Activated CD4-positive, alpha-beta T cell treated with anti-CD3 and anti-CD28 coated beads, Interleukin-2, amount 10 ng/mL, durations not matched to agents 24 days and 14 days (primary cell): ENCODE measurements at regions not wholly inside any gene's neighbourhood (a gene's known extent, or its start where the extent isn't known, plus 50 kb on each side); places are given as distances from the start of the nearest gene placed in this dataset.

ENCODE experiments used
- DNase-seq: peaks from one replicate; pipeline ENCODE4 v3.0.0; 2022
- H3K27ac Mint-ChIP-seq: one replicate; pipeline ENCODE4 v1.8.0; 2022; ENCODE audit warnings: mild to moderate bottlenecking, mixed read lengths
- H3K27me3 Mint-ChIP-seq: one replicate; pipeline ENCODE4 v1.8.0; 2022; ENCODE audit warnings: mixed read lengths
- H3K36me3 Mint-ChIP-seq: one replicate; pipeline ENCODE4 v1.8.0; 2022; ENCODE audit warnings: low read depth, mild to moderate bottlenecking, mixed read lengths
- H3K4me1 Mint-ChIP-seq: one replicate; pipeline ENCODE4 v1.8.0; 2021; ENCODE audit warnings: mixed read lengths
- H3K4me3 Mint-ChIP-seq: one replicate; pipeline ENCODE4 v1.8.0; 2022; ENCODE audit warnings: mild to moderate bottlenecking, moderate library complexity, mixed read lengths
- H3K9me3 Mint-ChIP-seq: one replicate; pipeline ENCODE4 v1.8.0; 2021; ENCODE audit warnings: mixed read lengths
- intact Hi-C: fragments of 100-400 bp; cut with micrococcal nuclease; formaldehyde crosslinking; loops from one replicate; pipeline ENCODE4 v1.15.1; 2023

- Mint-ChIP-seq H3K4me3 (no peak overlapping the region), H3K27ac (no peak overlapping the region), H3K4me1 (peaks cover 3% of the 10 kb centered on the region), H3K9me3 (no peaks in the 10 kb centered on the region), H3K27me3 (no peaks in the 10 kb centered on the region), H3K36me3 (no peaks in the 10 kb centered on the region)
- intact Hi-C loops: no loop called here
- no peak for DNase-seq
Observed at GRCh38 chr19:30733826-30734550, 361.8 kb downstream of the ZNF536 start.

GRCh38 chr19:30731591-30731990 lies 359.4 kb downstream of the ZNF536 start:
- no peak overlapping the region for H3K4me3 Mint-ChIP-seq
- intact Hi-C loops: no loop called here
- H3K9me3 Mint-ChIP-seq: no peaks in the 10 kb centered on the region
- DNase-seq: no peak
- peaks cover 3% of the 10 kb centered on the region for H3K4me1 Mint-ChIP-seq
- H3K27me3 Mint-ChIP-seq: no peaks in the 10 kb centered on the region
- no peaks in the 10 kb centered on the region for H3K36me3 Mint-ChIP-seq
- H3K27ac Mint-ChIP-seq: no peak overlapping the region

GRCh38 chr19:30729451-30729850 lies 357.3 kb downstream of the ZNF536 start:
- Mint-ChIP-seq H3K4me1 (peaks cover 3% of the 10 kb centered on the region), H3K4me3 (no peak overlapping the region), H3K27ac (no peak overlapping the region), H3K9me3 (no peaks in the 10 kb centered on the region), H3K27me3 (no peaks in the 10 kb centered on the region), H3K36me3 (no peaks in the 10 kb centered on the region)
- DNase-seq: no peak
- intact Hi-C loops: no loop called here

GRCh38 chr19:30722761-30723160 lies 350.6 kb downstream of the ZNF536 start:
- peaks cover 4% of the 10 kb centered on the region for H3K4me1 Mint-ChIP-seq
- no peak overlapping the region for H3K27ac Mint-ChIP-seq
- H3K36me3 Mint-ChIP-seq: no peaks in the 10 kb centered on the region

GRCh38 chr19:30722186-30722585 lies 350.0 kb downstream of the ZNF536 start:
- Mint-ChIP-seq H3K27ac (no peak overlapping the region), H3K36me3 (no peaks in the 10 kb centered on the region), H3K4me3 (no peak overlapping the region), H3K27me3 (peaks cover 15% of the 10 kb centered on the region), H3K4me1 (peaks cover 4% of the 10 kb centered on the region), H3K9me3 (no peaks in the 10 kb centered on the region)
- no peak for DNase-seq
- intact Hi-C loops: no loop called here

More at GRCh38 chr19:30722761-30723160, 350.6 kb downstream of the ZNF536 start:
- intact Hi-C loops: no loop called here
- no peak for DNase-seq
- H3K27me3 Mint-ChIP-seq: peaks cover 14% of the 10 kb centered on the region
- no peaks in the 10 kb centered on the region for H3K9me3 Mint-ChIP-seq
- no peak overlapping the region for H3K4me3 Mint-ChIP-seq

GRCh38 chr19:30719999-30720345 lies 347.8 kb downstream of the ZNF536 start:
- peaks cover 4% of the 10 kb centered on the region for H3K4me1 Mint-ChIP-seq
- DNase-seq: no peak
- H3K27me3 Mint-ChIP-seq: peaks cover 15% of the 10 kb centered on the region
- intact Hi-C loops: no loop called here
- peak overlapping the region; percentile 74 for H3K4me3 Mint-ChIP-seq
- no peaks in the 10 kb centered on the region for H3K36me3 Mint-ChIP-seq
- H3K9me3 Mint-ChIP-seq: no peaks in the 10 kb centered on the region
- H3K27ac Mint-ChIP-seq: no peak overlapping the region

GRCh38 chr19:30719189-30719998 lies 347.2 kb downstream of the ZNF536 start:
- no peaks in the 10 kb centered on the region for H3K9me3 Mint-ChIP-seq
- H3K4me1 Mint-ChIP-seq: peaks cover 4% of the 10 kb centered on the region
- peaks cover 15% of the 10 kb centered on the region for H3K27me3 Mint-ChIP-seq
- intact Hi-C loops: no loop called here
- H3K4me3 Mint-ChIP-seq: peak overlapping the region; percentile 74
- DNase-seq: peak; percentile 72
- H3K36me3 Mint-ChIP-seq: no peaks in the 10 kb centered on the region
- no peak overlapping the region for H3K27ac Mint-ChIP-seq

- Mint-ChIP-seq H3K9me3 (no peaks in the 10 kb centered on the region), H3K4me1 (peaks cover 4% of the 10 kb centered on the region), H3K27ac (no peak overlapping the region), H3K36me3 (no peaks in the 10 kb centered on the region), H3K27me3 (peaks cover 15% of the 10 kb centered on the region), H3K4me3 (peak overlapping the region; percentile 74)
- intact Hi-C loops: no loop called here
- no peak for DNase-seq
Observed at GRCh38 chr19:30718707-30719106, 346.5 kb downstream of the ZNF536 start.

GRCh38 chr19:30718014-30718413 lies 345.8 kb downstream of the ZNF536 start:
- intact Hi-C loops: no loop called here

GRCh38 chr19:30717381-30717780 lies 345.2 kb downstream of the ZNF536 start:
- no peaks in the 10 kb centered on the region for H3K9me3 Mint-ChIP-seq
- no peaks in the 10 kb centered on the region for H3K36me3 Mint-ChIP-seq
- H3K4me1 Mint-ChIP-seq: peaks cover 4% of the 10 kb centered on the region
- no peak overlapping the region for H3K27ac Mint-ChIP-seq
- intact Hi-C loops: no loop called here
- H3K4me3 Mint-ChIP-seq: no peak overlapping the region
- H3K27me3 Mint-ChIP-seq: peaks cover 15% of the 10 kb centered on the region
- no peak for DNase-seq

More at GRCh38 chr19:30718014-30718413, 345.8 kb downstream of the ZNF536 start:
- Mint-ChIP-seq H3K36me3 (no peaks in the 10 kb centered on the region), H3K4me3 (no peak overlapping the region), H3K4me1 (peaks cover 4% of the 10 kb centered on the region), H3K9me3 (no peaks in the 10 kb centered on the region), H3K27ac (no peak overlapping the region), H3K27me3 (peaks cover 15% of the 10 kb centered on the region)
- no peak for DNase-seq

- Mint-ChIP-seq H3K27ac (no peak overlapping the region), H3K9me3 (no peaks in the 10 kb centered on the region), H3K4me1 (no peaks in the 10 kb centered on the region), H3K27me3 (peaks cover 16% of the 10 kb centered on the region), H3K36me3 (no peaks in the 10 kb centered on the region), H3K4me3 (no peak overlapping the region)
- intact Hi-C loops: no loop called here
- no peak for DNase-seq
Observed at GRCh38 chr19:30712431-30713337, 340.5 kb downstream of the ZNF536 start.

GRCh38 chr19:30711826-30712225 lies 339.6 kb downstream of the ZNF536 start:
- Mint-ChIP-seq H3K4me1 (no peaks in the 10 kb centered on the region), H3K27ac (no peak overlapping the region), H3K4me3 (no peak overlapping the region), H3K36me3 (no peaks in the 10 kb centered on the region), H3K27me3 (peaks cover 16% of the 10 kb centered on the region), H3K9me3 (no peaks in the 10 kb centered on the region)
- intact Hi-C loops: no loop called here
- no peak for DNase-seq

GRCh38 chr19:30711296-30711695 lies 339.1 kb downstream of the ZNF536 start:
- no peak overlapping the region for H3K27ac Mint-ChIP-seq
- no peaks in the 10 kb centered on the region for H3K4me1 Mint-ChIP-seq
- DNase-seq: no peak
- H3K4me3 Mint-ChIP-seq: no peak overlapping the region
- peaks cover 16% of the 10 kb centered on the region for H3K27me3 Mint-ChIP-seq
- H3K36me3 Mint-ChIP-seq: no peaks in the 10 kb centered on the region
- intact Hi-C loops: no loop called here
- no peaks in the 10 kb centered on the region for H3K9me3 Mint-ChIP-seq

- Mint-ChIP-seq H3K36me3 (no peaks in the 10 kb centered on the region), H3K27me3 (peaks cover 16% of the 10 kb centered on the region), H3K4me3 (no peak overlapping the region), H3K27ac (no peak overlapping the region), H3K4me1 (no peaks in the 10 kb centered on the region), H3K9me3 (no peaks in the 10 kb centered on the region)
- intact Hi-C loops: no loop called here
- no peak for DNase-seq
Observed at GRCh38 chr19:30710721-30711120, 338.5 kb downstream of the ZNF536 start.
